CD4-positive, alpha-beta T cell (primary cell): ENCODE measurements at regions not wholly inside any gene's neighbourhood (a gene's known extent, or its start where the extent isn't known, plus 50 kb on each side); places are given as distances from the start of the nearest gene placed in this dataset.

ENCODE experiments used
- ATAC-seq: fragments of 200-7000 bp; cut with Tn5 transposase; one replicate; pipeline ENCODE4 v1.10.0; 2022; ENCODE audit warnings: mild to moderate bottlenecking; ENCODE audit not compliant: poor library complexity
- CTCF ChIA-PET: fragments of 350-600 bp; sonication (Branson Sonifier 250); formaldehyde crosslinking; loops from one replicate; lab custom pipeline; 2021; ENCODE audit warnings: antibody characterized with exemption, inconsistent platforms; lab: Charles Lee
- POLR2A ChIA-PET: fragments of 350-600 bp; sonication (Branson Sonifier 250); formaldehyde crosslinking; loops from one replicate; lab custom pipeline; 2021; ENCODE audit warnings: antibody characterized with exemption, inconsistent platforms; lab: Charles Lee
- DNase-seq, 14 experiments: peaks; one replicate each; pipeline ENCODE4 v3.0.0-alpha.2; 2013 to 2020; ENCODE audit warnings: mixed read lengths in 2 of 14
- H3K27ac ChIP-seq, 2 donors: one replicate each; pipeline versions ENCODE4 v1.5.1 to v1.7.0; 2013; ENCODE audit warnings: low read length in 2 of 2, low read depth in 1 of 2, mild to moderate bottlenecking in 1 of 2
- H3K27me3 ChIP-seq, 2 experiments: 1 replicate in 1 of 2; 2 replicates in 1 of 2; pipeline versions ENCODE4 v1.6.1 to v1.7.0; 2013; ENCODE audit warnings: low read length in 2 of 2, control low read depth in 1 of 2, mild to moderate bottlenecking in 1 of 2, moderate library complexity in 1 of 2; ENCODE audit not compliant: insufficient read depth in 2 of 2, control insufficient read depth in 1 of 2
- H3K36me3 ChIP-seq: one replicate; pipeline ENCODE4 v1.6.1; 2013; ENCODE audit warnings: low read length, control low read depth; ENCODE audit not compliant: insufficient read depth
- H3K4me1 ChIP-seq: one replicate; pipeline ENCODE4 v1.6.1; 2013; ENCODE audit warnings: low read length, control low read depth; ENCODE audit not compliant: insufficient read depth
- H3K4me3 ChIP-seq: one replicate; pipeline ENCODE4 v1.5.1; 2013; ENCODE audit warnings: mild to moderate bottlenecking, low read length, moderate library complexity
- H3K9me3 ChIP-seq, 2 experiments: 1 replicate in 1 of 2; 2 replicates in 1 of 2; pipeline versions ENCODE4 v1.6.1 to v1.7.0; 2013; ENCODE audit warnings: low read length in 2 of 2, mild to moderate bottlenecking in 2 of 2, control low read depth in 1 of 2, moderate library complexity in 1 of 2; ENCODE audit not compliant: control insufficient read depth in 1 of 2, insufficient read depth in 1 of 2
- H3K27ac Mint-ChIP-seq: one replicate; pipeline ENCODE4 v1.8.0; 2020; ENCODE audit warnings: mixed read lengths
- H3K27me3 Mint-ChIP-seq: one replicate; pipeline ENCODE4 v1.8.0; 2021; ENCODE audit warnings: mixed read lengths
- H3K36me3 Mint-ChIP-seq: one replicate; pipeline ENCODE4 v1.8.0; 2021; ENCODE audit warnings: low read depth, mixed read lengths
- H3K4me1 Mint-ChIP-seq: one replicate; pipeline ENCODE4 v1.8.0; 2021; ENCODE audit warnings: low read depth, mixed read lengths
- H3K4me3 Mint-ChIP-seq: one replicate; pipeline ENCODE4 v1.8.0; 2020; ENCODE audit warnings: mild to moderate bottlenecking, mixed read lengths
- H3K9me3 Mint-ChIP-seq: one replicate; pipeline ENCODE4 v1.8.0; 2020; ENCODE audit warnings: mixed read lengths
- intact Hi-C, 2 experiments: fragments of 100-400 bp; cut with DNase I in 1 of 2; cut with micrococcal nuclease in 1 of 2; formaldehyde crosslinking; loops; one replicate each; pipeline versions ENCODE4 v1.15.1 to v1.9.0; 2023 to 2025; cut with DNase I, micrococcal nuclease
- TF ChIP-seq, protein P1 (sequence below): fragments of 200-600 bp; IDR thresholded peaks from one replicate; pipeline ENCODE4 v1.8.0; 2022; ENCODE audit warnings: antibody characterized with exemption, mild to moderate bottlenecking

- Mint-ChIP-seq H3K27me3 (no peaks in the 10 kb centered on the region), H3K36me3 (no peaks in the 10 kb centered on the region), H3K4me3 (no peak overlapping the region), H3K4me1 (no peaks in the 10 kb centered on the region), H3K9me3 (peaks cover 9% of the 10 kb centered on the region), H3K27ac (no peak overlapping the region)
- intact Hi-C loops, result no loop called here
- no peak overlapping the region for H3K4me3 ChIP-seq
- peaks cover 5% of the 10 kb centered on the region in 2 experiments for H3K9me3 ChIP-seq
- POLR2A ChIA-PET, result no interaction called here
- no peaks in the 10 kb centered on the region for H3K27me3 ChIP-seq
- H3K27ac ChIP-seq, result no peak overlapping the region
- ATAC-seq (no peak), DNase-seq (no peak)
- H3K4me1 ChIP-seq, result no peaks in the 10 kb centered on the region
- no peaks in the 10 kb centered on the region for H3K36me3 ChIP-seq
- TF ChIP-seq, protein P1, sequence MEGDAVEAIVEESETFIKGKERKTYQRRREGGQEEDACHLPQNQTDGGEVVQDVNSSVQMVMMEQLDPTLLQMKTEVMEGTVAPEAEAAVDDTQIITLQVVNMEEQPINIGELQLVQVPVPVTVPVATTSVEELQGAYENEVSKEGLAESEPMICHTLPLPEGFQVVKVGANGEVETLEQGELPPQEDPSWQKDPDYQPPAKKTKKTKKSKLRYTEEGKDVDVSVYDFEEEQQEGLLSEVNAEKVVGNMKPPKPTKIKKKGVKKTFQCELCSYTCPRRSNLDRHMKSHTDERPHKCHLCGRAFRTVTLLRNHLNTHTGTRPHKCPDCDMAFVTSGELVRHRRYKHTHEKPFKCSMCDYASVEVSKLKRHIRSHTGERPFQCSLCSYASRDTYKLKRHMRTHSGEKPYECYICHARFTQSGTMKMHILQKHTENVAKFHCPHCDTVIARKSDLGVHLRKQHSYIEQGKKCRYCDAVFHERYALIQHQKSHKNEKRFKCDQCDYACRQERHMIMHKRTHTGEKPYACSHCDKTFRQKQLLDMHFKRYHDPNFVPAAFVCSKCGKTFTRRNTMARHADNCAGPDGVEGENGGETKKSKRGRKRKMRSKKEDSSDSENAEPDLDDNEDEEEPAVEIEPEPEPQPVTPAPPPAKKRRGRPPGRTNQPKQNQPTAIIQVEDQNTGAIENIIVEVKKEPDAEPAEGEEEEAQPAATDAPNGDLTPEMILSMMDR, result no peak
- CTCF ChIA-PET, result no interaction called here
These were observed 194.9 kb upstream of the STXBP5 start for GRCh38 chr6:147009358-147009757.

- Histone ChIP-seq H3K27ac (no peak overlapping the region), H3K27me3 (no peaks in the 10 kb centered on the region), H3K36me3 (no peaks in the 10 kb centered on the region), H3K4me1 (no peaks in the 10 kb centered on the region), H3K4me3 (no peak overlapping the region), H3K9me3 (no peaks in the 10 kb centered on the region)
- H3K27ac Mint-ChIP-seq, result no peak overlapping the region
- ChIA-PET POLR2A (no interaction called here), CTCF (no interaction called here)
- no peak for ATAC-seq
- TF ChIP-seq, protein P1, result no peak
- H3K4me1 Mint-ChIP-seq, result peaks cover 8% of the 10 kb centered on the region
- no peak for DNase-seq
- no peak overlapping the region for H3K4me3 Mint-ChIP-seq
- H3K9me3 Mint-ChIP-seq, result no peaks in the 10 kb centered on the region
- no peaks in the 10 kb centered on the region for H3K27me3 Mint-ChIP-seq
- intact Hi-C loops, result no loop called here
- no peaks in the 10 kb centered on the region for H3K36me3 Mint-ChIP-seq
These were observed 188.5 kb upstream of the STXBP5 start for GRCh38 chr6:147015674-147016073.

DNA sequence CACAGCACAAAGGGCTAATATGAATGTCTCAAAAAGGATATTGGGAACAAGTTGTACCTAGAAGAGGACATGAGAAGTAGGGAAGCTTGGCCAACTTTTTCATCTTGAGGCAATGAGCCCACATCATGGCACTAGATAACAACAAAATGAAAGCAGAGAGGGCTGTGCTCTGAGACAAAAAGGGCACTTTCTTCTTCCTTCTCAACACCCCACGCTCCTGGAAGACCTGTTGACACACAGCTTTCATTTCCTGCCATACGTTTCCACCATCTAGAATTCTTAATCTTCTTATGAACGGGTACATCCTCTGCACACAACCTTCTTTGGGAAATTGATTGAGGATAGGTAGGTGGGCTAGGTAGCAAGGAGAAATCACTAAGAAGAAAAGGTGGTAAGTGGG lies 187.8 kb upstream of the STXBP5 start:
- DNase-seq (no peak), ATAC-seq (no peak)
- Mint-ChIP-seq H3K36me3 (no peaks in the 10 kb centered on the region), H3K27me3 (no peaks in the 10 kb centered on the region), H3K27ac (no peak overlapping the region), H3K9me3 (no peaks in the 10 kb centered on the region), H3K4me3 (no peak overlapping the region), H3K4me1 (peaks cover 8% of the 10 kb centered on the region)
- no peaks in the 10 kb centered on the region for H3K9me3 ChIP-seq
- H3K27me3 ChIP-seq, result no peaks in the 10 kb centered on the region
- intact Hi-C loops, result no loop called here
- H3K4me3 ChIP-seq, result no peak overlapping the region
- ChIA-PET POLR2A (no interaction called here), CTCF (no interaction called here)
- H3K27ac ChIP-seq, result no peak overlapping the region
- no peaks in the 10 kb centered on the region for H3K4me1 ChIP-seq
- H3K36me3 ChIP-seq, result no peaks in the 10 kb centered on the region
- TF ChIP-seq, protein P1, result no peak
